B cell (primary cell): ENCODE measurements at regions not wholly inside any gene's neighbourhood (a gene's known extent, or its start where the extent isn't known, plus 50 kb on each side); places are given as distances from the start of the nearest gene placed in this dataset.

Experiments used
- EZH2 ChIP-seq: IDR thresholded peaks from 2 replicates; pipeline ENCODE4 v1.6.1; 2012; ENCODE audit warnings: borderline replicate concordance, low read depth, mild to moderate bottlenecking, moderate library complexity, low read length; ENCODE audit not compliant: insufficient read depth, poor library complexity, severe bottlenecking
- TF ChIP-seq, protein P1 (sequence below): fragments of 200-600 bp; IDR thresholded peaks from one replicate; pipeline ENCODE4 v1.8.0; 2022; ENCODE audit warnings: antibody characterized with exemption, mild to moderate bottlenecking

DNA sequence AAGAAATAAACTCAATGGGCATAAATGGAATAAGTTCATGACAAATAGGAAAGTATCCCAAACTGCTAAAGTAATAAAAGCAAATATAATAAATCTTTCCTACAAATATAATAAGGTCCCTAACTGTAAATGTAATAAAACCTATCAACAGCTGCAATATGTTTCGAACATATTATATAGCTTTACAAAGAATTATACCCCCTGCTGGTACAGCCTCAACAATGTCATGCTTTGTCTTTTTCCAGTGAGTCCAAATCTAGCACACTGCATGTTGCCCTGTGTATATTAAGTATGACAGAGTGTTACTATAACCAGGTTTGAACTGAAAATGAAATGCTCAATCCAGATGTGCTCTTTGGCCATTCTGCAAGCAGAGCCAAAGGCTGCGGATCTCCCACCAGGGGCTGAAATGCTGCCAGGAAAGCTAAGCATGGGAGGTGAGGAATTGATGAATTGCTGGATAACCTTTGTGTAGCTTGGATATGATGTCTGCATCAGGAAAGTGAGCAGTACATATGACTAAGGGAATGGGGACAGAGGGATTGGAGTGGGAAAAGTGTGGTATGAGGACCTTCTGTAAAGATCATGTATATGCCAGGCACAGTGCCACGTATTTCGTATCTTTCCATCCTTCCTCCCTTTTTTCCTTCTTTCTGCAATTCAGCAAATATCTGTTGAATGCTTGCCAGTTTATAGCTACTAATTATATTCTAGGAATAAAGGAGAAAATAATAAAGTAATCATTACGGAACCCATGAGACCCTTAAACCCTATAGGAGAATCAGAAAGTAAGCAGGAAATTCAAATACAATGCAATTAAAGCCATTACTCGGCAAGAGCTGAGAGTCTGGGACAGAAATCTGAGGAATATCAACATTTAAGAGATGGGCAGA is 954.6 kb upstream of the LCORL start:
- TF ChIP-seq, protein P1, sequence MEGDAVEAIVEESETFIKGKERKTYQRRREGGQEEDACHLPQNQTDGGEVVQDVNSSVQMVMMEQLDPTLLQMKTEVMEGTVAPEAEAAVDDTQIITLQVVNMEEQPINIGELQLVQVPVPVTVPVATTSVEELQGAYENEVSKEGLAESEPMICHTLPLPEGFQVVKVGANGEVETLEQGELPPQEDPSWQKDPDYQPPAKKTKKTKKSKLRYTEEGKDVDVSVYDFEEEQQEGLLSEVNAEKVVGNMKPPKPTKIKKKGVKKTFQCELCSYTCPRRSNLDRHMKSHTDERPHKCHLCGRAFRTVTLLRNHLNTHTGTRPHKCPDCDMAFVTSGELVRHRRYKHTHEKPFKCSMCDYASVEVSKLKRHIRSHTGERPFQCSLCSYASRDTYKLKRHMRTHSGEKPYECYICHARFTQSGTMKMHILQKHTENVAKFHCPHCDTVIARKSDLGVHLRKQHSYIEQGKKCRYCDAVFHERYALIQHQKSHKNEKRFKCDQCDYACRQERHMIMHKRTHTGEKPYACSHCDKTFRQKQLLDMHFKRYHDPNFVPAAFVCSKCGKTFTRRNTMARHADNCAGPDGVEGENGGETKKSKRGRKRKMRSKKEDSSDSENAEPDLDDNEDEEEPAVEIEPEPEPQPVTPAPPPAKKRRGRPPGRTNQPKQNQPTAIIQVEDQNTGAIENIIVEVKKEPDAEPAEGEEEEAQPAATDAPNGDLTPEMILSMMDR, result no peak
- no peak for TF ChIP-seq EZH2
